Ascending aorta (tissue), 2 donors: ENCODE measurements at regions not wholly inside any gene's neighbourhood (a gene's known extent, or its start where the extent isn't known, plus 50 kb on each side); places are given as distances from the start of the nearest gene placed in this dataset.

Experiments
- DNase-seq, 2 donors: peaks; one replicate each; pipeline ENCODE4 v3.0.0-alpha.2; 2019; ENCODE audit warnings: low spot score in 2 of 2
- H3K27ac ChIP-seq, 2 donors: fragments of 200-600 bp; sonication (generic); one replicate each; pipeline ENCODE4 v1.5.1; 2016 to 2017; ENCODE audit warnings: mild to moderate bottlenecking in 1 of 2
- H3K27me3 ChIP-seq: fragments of 200-600 bp; sonication (generic); one replicate; pipeline ENCODE4 v1.5.1; 2017
- H3K36me3 ChIP-seq, 2 donors: fragments of 200-600 bp; sonication (generic); one replicate each; pipeline ENCODE4 v1.5.1; 2016
- H3K4me1 ChIP-seq, 2 donors: fragments of 200-600 bp; sonication (generic); one replicate each; pipeline ENCODE4 v1.5.1; 2016 to 2017; ENCODE audit warnings: mild to moderate bottlenecking in 1 of 2
- H3K4me3 ChIP-seq, 2 donors: fragments of 200-600 bp; sonication (generic); one replicate each; pipeline ENCODE4 v1.5.1; 2016 to 2017; ENCODE audit warnings: mild to moderate bottlenecking in 1 of 2
- H3K9me3 ChIP-seq, 2 donors: fragments of 200-600 bp; sonication (generic); one replicate each; pipeline ENCODE4 v1.5.1; 2016
- CTCF ChIP-seq, 3 experiments: fragments of 200-600 bp in 2 of 3; fragments of 450-650 bp in 1 of 3; sonication (generic) in 2 of 3; IDR thresholded peaks; one replicate each; pipeline ENCODE4 v1.5.1; 2016 to 2019; ENCODE audit warnings: antibody characterized with exemption in 3 of 3, mild to moderate bottlenecking in 1 of 3, moderate library complexity in 1 of 3
- intact Hi-C: fragments of 100-400 bp; cut with DNase I; formaldehyde crosslinking; loops from one replicate; pipeline ENCODE4 v1.15.1; 2023

GRCh38 chr2:58686776-58687175, 445.7 kb upstream of the FANCL start:
- Histone ChIP-seq H3K4me3 (no peak overlapping the region), H3K36me3 (no peaks in the 10 kb centered on the region), H3K9me3 (no peaks in the 10 kb centered on the region), H3K27ac (no peak overlapping the region), H3K27me3 (no peaks in the 10 kb centered on the region), H3K4me1 (no peaks in the 10 kb centered on the region)
- intact Hi-C loops, result no loop called here
- DNase-seq, result no peak
- no peak for TF ChIP-seq CTCF (IDR thresholded peaks at IDR 0.05)

DNA sequence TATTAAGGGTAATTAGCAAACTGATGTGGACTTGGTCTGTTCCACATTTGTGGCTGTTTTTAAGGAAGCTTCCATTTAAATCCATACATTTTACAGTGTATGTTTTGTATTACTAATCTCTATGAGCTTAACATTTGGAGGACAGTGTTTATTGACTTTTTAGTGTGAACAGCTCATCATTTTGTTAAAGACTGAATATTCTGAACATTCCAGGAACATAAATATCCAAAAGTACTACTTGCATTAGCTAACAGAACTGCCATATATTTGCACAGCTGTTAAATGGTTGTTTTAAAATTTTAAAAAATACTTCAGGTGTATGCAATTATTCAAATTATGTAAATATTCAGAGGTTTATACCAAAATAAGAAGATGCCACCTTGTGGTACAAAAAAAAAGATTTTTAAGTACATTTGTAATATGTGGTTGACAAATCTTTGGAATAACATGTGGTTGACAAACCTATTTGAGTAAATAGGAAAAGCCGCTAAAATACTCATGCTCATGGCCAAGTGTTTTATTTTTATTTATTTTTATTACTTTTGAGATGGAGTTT, 439.7 kb upstream of the FANCL start:
- Histone ChIP-seq H3K9me3 (no peaks in the 10 kb centered on the region), H3K4me3 (no peak overlapping the region), H3K27ac (no peak overlapping the region), H3K36me3 (no peaks in the 10 kb centered on the region), H3K4me1 (no peaks in the 10 kb centered on the region), H3K27me3 (no peaks in the 10 kb centered on the region)
- DNase-seq, result no peak
- TF ChIP-seq CTCF (IDR thresholded peaks at IDR 0.05), result no peak
- intact Hi-C loops, result no loop called here

DNA sequence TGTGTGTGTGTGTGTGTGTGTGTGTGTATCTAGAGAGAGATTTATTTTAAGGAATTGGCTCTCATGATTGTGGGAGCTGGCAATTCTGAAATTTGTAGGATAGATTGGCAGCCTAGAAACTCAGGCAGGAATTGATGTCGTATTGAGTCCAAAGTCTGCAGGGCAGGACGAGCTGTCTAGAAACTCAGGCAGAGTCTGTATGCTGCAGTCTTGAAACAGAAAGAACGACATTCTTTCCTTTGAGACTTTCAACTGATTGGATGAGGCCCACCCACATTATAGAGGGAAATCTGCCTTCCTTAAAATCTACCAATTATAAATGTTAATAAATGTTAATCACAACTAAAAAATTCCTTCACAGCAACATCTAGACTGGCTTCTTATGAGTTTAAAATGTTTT, 436.6 kb upstream of the FANCL start:
- no peak for DNase-seq
- Histone ChIP-seq H3K27me3 (no peaks in the 10 kb centered on the region), H3K36me3 (no peaks in the 10 kb centered on the region), H3K9me3 (no peaks in the 10 kb centered on the region), H3K4me3 (no peak overlapping the region), H3K4me1 (no peaks in the 10 kb centered on the region), H3K27ac (no peak overlapping the region)
- intact Hi-C loops, result no loop called here
- no peak for TF ChIP-seq CTCF (IDR thresholded peaks at IDR 0.05)

DNA sequence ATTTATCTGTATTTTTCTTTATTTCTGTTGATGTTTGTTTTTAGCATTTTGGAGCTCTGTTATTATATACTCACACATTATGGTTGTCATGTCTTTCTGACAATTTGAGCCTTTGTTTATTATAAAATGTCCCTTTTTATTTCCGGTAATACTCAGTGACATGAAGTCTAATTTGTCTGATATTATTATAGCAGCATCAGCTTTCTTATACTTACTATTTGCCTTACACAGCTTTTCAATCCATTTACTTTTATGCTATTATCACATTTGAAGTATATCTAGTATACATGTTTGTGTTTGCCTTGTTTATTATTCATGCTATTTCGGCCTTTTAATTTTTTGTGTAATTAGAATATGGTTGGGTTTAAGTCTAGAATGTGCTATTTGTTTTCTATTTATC, 430.6 kb upstream of the FANCL start:
- no peaks in the 10 kb centered on the region for H3K9me3 ChIP-seq
- intact Hi-C loops, result no loop called here
- no peaks in the 10 kb centered on the region for H3K36me3 ChIP-seq
- no peaks in the 10 kb centered on the region for H3K27me3 ChIP-seq
- H3K27ac ChIP-seq, result no peak overlapping the region
- no peaks in the 10 kb centered on the region for H3K4me1 ChIP-seq
- no peak for DNase-seq
- H3K4me3 ChIP-seq, result no peak overlapping the region
- TF ChIP-seq CTCF (IDR thresholded peaks at IDR 0.05), result no peak

GRCh38 chr2:58669998-58670397, 428.9 kb upstream of the FANCL start:
- Histone ChIP-seq H3K27me3 (no peaks in the 10 kb centered on the region), H3K36me3 (no peaks in the 10 kb centered on the region), H3K4me3 (no peak overlapping the region), H3K9me3 (no peaks in the 10 kb centered on the region), H3K27ac (no peak overlapping the region), H3K4me1 (no peaks in the 10 kb centered on the region)
- intact Hi-C loops, result no loop called here
- DNase-seq, result no peak
- TF ChIP-seq CTCF (IDR thresholded peaks at IDR 0.05), result no peak

- Histone ChIP-seq H3K27ac (no peak overlapping the region), H3K36me3 (no peaks in the 10 kb centered on the region), H3K27me3 (no peaks in the 10 kb centered on the region), H3K4me1 (no peaks in the 10 kb centered on the region), H3K9me3 (no peaks in the 10 kb centered on the region), H3K4me3 (no peak overlapping the region)
- no peak for TF ChIP-seq CTCF (IDR thresholded peaks at IDR 0.05)
- intact Hi-C loops, result no loop called here
- no peak for DNase-seq
These were observed 426.1 kb upstream of the FANCL start for GRCh38 chr2:58667137-58667774.
